AG04449 (cell line): ENCODE measurements at regions not wholly inside any gene's neighbourhood (a gene's known extent, or its start where the extent isn't known, plus 50 kb on each side); places are given as distances from the start of the nearest gene placed in this dataset.
"Not testable (repeated sequence)": the region's sequence is repeated elsewhere in the genome, so short reads cannot be mapped to it uniquely, and the experiment has no call there.

Experiments used
- CTCF ChIA-PET: fragments of 350-600 bp; formaldehyde crosslinking; extraction: SDS; loops from one replicate; lab custom pipeline; 2021; ENCODE audit warnings: antibody characterized with exemption; lab: Yijun Ruan, JAX
- POLR2A ChIA-PET: fragments of 400-600, 350-600 bp; formaldehyde crosslinking; extraction: SDS; loops from one replicate; lab custom pipeline; 2020; ENCODE audit warnings: antibody characterized with exemption, inconsistent platforms; lab: Yijun Ruan, JAX
- DNase-seq: peaks from one replicate; pipeline ENCODE4 v3.0.0-alpha.2; 2010; ENCODE audit warnings: low read depth, low spot score
- H3K4me3 ChIP-seq: 2 replicates; pipeline ENCODE4 v1.5.1; 2011; ENCODE audit warnings: low read depth, mild to moderate bottlenecking, control low read depth, low read length
- TF ChIP-seq, protein P1 (sequence below): IDR thresholded peaks from one replicate; pipeline ENCODE4 v1.5.1; 2011; ENCODE audit warnings: mild to moderate bottlenecking, moderate library complexity, low read length, control low read depth, inconsistent platforms; ENCODE audit not compliant: insufficient read depth; ENCODE audit errors: missing control alignments

- DNase-seq: no peak
- CTCF ChIA-PET: no interaction called here
- POLR2A ChIA-PET: no interaction called here
- no peak overlapping the region for H3K4me3 ChIP-seq
- TF ChIP-seq, protein P1, sequence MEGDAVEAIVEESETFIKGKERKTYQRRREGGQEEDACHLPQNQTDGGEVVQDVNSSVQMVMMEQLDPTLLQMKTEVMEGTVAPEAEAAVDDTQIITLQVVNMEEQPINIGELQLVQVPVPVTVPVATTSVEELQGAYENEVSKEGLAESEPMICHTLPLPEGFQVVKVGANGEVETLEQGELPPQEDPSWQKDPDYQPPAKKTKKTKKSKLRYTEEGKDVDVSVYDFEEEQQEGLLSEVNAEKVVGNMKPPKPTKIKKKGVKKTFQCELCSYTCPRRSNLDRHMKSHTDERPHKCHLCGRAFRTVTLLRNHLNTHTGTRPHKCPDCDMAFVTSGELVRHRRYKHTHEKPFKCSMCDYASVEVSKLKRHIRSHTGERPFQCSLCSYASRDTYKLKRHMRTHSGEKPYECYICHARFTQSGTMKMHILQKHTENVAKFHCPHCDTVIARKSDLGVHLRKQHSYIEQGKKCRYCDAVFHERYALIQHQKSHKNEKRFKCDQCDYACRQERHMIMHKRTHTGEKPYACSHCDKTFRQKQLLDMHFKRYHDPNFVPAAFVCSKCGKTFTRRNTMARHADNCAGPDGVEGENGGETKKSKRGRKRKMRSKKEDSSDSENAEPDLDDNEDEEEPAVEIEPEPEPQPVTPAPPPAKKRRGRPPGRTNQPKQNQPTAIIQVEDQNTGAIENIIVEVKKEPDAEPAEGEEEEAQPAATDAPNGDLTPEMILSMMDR: no peak
Observed at GRCh38 chr16:29204806-29205135, 201.7 kb downstream of the NPIPB11 start.

DNA sequence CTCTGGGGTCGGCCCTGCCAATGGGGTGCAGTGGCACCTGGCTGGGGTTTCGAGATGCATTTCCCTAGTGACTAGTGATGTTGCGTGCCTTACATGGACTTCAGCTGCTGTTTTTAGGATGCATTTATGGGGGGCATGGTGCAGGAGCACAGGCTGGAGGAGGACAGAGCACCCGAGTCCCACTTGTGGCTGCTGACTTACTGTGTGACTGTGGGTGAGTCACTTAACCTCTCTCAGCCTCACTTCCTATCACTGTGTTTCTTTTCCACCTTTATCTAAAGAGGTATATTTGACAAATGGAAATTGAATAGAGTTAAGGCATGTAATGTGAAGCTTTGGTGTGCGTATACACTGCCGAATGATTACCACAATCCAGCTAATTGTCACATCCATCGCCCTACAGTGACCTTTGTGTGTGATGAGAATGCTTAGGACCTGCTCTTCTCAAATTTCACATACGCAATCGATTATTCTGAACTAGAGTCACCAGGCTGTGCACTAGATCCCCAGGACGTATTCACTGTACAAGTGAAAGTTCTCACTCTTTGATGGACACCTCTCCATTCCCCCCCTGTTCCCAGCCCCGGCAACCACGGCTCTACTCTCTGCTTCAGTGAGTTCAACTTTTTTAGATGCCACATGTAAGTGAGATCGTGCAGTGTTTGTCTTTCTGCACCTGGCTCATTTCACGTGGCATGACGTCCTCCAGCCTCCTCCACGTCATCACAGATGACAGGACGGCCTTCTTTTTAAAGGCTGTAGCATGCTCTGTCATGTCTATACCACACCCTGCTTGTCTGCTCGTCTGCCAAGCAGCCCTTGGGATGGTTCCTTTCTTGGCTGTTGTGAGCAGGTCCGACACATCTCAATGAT lies 202.3 kb downstream of the NPIPB11 start:
- DNase-seq, CTCF ChIA-PET, POLR2A ChIA-PET, H3K4me3 ChIP-seq: not testable (repeated sequence)

DNA sequence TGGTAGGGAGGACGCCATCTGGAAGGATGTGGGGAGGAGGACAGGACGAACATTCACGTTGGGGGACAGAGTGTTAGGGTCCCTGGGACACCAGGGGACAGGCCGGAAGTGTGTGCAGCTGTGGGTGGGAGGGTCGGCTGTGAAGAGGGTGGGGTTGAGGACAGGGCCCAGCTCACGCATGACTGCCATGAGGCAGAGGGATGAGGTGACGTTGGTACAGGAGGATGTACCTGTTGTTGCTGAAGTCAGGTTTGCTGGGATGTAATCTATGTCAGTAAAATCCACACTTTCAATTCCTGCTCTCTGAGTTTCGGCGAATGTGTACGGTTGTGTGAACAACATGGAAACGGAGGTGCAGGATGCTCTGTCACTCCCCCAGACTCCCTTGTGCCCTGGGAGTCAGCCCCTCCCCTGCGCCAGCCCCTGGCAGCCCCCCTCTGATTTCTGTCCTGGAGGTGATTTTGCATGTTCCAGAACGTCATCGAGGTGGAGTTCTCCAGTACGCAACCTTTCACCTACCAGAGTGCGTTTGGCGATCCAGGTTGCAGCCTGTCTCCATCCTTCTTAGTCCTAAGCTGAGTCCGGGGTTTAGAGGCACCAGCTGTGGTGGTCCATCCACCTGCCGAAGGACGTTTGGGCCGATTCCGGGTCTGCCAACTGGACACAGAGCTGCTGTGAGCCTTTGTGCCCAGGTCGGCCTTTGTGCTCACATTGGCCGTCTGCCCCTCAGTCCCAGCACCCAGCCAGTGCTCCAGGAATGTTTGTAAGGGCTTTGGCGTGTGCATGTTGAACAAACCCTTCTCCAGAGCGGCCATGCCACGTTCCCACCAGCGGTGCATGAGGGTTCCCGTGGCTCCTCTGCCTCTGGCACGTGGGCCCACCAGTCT lies 203.2 kb downstream of the NPIPB11 start:
- H3K4me3 ChIP-seq, DNase-seq, CTCF ChIA-PET, POLR2A ChIA-PET: not testable (repeated sequence)

DNA sequence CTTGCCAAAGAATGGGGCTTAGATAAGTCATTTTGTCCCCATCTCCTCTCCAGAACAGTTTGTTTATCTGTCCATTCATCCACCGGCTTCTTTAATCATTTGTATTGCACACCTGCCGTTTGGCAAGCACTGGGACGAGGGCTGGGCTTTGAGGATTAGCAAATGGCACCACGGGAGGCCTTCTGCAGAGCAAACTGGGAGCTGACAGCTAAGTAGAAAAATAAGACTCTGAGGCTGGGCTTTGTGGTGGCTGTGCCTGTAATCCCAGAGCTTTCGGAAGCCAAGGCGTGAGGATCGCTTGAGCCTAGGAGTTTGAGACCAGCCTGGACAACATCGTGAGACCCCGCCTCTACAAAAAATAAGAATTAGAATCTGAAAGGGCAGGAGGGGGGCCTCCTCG lies 203.9 kb downstream of the NPIPB11 start:
- POLR2A ChIA-PET, CTCF ChIA-PET, DNase-seq, H3K4me3 ChIP-seq: not testable (repeated sequence)

GRCh38 chr16:29202025-29202632 lies 204.4 kb downstream of the NPIPB11 start:
- DNase-seq, CTCF ChIA-PET, H3K4me3 ChIP-seq, POLR2A ChIA-PET: not testable (repeated sequence)

GRCh38 chr16:29201296-29202024 lies 205.1 kb downstream of the NPIPB11 start:
- DNase-seq, POLR2A ChIA-PET, CTCF ChIA-PET: not testable (repeated sequence)

DNA sequence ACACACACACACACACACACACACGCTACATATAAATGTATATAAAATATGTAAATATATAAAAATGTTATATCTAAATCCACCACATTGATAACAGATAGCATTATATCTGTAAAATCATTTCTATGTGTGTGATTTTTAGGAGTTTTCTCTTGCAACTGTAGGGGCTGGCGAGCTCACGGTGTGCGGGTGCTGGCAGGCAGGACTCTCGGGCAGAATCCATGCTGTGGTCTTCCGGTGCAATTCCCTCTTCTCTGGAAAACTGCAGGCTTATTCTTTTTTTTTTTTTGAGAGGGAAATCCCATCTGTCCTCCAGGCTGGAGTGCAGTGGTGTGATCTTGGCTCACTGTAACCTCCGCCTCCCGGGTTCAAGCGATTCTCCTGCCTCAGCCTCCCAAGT lies 205.8 kb downstream of the NPIPB11 start:
- POLR2A ChIA-PET, H3K4me3 ChIP-seq, DNase-seq, CTCF ChIA-PET: not testable (repeated sequence)

More at GRCh38 chr16:29201296-29202024, 205.1 kb downstream of the NPIPB11 start:
- H3K4me3 ChIP-seq: not testable (repeated sequence)

- H3K4me3 ChIP-seq, DNase-seq, CTCF ChIA-PET, POLR2A ChIA-PET: not testable (repeated sequence)
Observed at GRCh38 chr16:29200135-29200601, 206.3 kb downstream of the NPIPB11 start.

- POLR2A ChIA-PET, H3K4me3 ChIP-seq, CTCF ChIA-PET, DNase-seq: not testable (repeated sequence)
Observed at GRCh38 chr16:29199626-29200025, 206.9 kb downstream of the NPIPB11 start.
